SK-N-MC (cell line): ENCODE measurements at regions not wholly inside any gene's neighbourhood (a gene's known extent, or its start where the extent isn't known, plus 50 kb on each side); places are given as distances from the start of the nearest gene placed in this dataset.

Experiments used
- EZH2 ChIP-seq: fragments of 200-600 bp; sonication (generic); IDR thresholded peaks from one replicate; pipeline ENCODE4 v1.6.1; 2017; ENCODE audit warnings: antibody characterized with exemption
- POLR2AphosphoS5 ChIP-seq: IDR thresholded peaks from 2 replicates; pipeline ENCODE4 v1.6.1; 2012; ENCODE audit warnings: mild to moderate bottlenecking, low read depth, low read length, borderline replicate concordance

- no peak for TF ChIP-seq EZH2
- TF ChIP-seq POLR2AphosphoS5, result no peak
These were observed 99.9 kb upstream of the CCDC80 start for GRCh38 chr3:112740835-112741234.
